ENCODE measurements at regions not wholly inside any gene's neighbourhood (a gene's known extent, or its start where the extent isn't known, plus 50 kb on each side); places are given as distances from the start of the nearest gene placed in this dataset.

DNA sequence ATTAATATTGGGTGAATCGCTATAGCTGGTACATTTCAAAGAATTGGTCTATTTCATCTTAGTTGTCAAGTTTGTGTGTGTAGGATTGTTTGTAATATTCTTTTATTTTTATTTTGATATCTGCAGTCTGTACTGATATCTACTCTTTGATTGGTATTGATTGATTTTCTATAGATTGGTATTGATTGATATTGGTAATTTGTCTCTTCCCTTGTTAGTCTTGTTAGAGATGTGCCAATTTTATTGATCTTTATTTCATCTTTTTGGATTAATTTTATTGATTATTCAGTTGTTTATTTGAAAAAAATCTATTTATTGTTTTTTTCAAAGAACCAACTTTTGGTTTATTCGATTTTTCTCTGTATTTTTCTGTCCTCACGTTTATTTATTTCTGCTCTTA, 61.4 kb downstream of the TM2D3 start:
- no peak for DNase-seq (ENCODE audit: extremely low read depth in 1 of 2, low read depth in 1 of 2)

DNA sequence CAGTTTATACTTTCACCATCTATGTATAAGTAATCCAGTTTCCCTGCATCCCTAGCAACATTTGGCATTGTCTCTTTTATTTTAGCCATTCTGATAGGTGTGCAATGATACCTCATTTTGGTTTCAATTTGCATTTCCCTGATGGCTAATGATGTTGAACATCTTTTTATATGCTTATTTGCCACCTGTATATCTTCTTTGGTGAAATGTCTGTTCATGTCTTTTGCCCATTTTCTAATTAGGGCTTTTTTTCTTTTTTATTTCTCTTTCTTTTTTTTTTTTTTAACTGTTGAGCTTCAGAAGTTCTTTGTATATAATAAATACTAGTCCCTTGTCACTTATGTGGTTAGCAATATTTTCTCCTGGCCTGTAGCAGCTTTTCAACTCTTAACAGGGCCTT, 68.9 kb downstream of the TM2D3 start:
- DNase-seq (ENCODE audit: extremely low read depth in 1 of 2, low read depth in 1 of 2) = no peak

- DNase-seq (ENCODE audit: extremely low read depth in 1 of 2, low read depth in 1 of 2) = no peak
Observed at GRCh38 chr15:101580431-101580830, 71.8 kb downstream of the TM2D3 start.

DNA sequence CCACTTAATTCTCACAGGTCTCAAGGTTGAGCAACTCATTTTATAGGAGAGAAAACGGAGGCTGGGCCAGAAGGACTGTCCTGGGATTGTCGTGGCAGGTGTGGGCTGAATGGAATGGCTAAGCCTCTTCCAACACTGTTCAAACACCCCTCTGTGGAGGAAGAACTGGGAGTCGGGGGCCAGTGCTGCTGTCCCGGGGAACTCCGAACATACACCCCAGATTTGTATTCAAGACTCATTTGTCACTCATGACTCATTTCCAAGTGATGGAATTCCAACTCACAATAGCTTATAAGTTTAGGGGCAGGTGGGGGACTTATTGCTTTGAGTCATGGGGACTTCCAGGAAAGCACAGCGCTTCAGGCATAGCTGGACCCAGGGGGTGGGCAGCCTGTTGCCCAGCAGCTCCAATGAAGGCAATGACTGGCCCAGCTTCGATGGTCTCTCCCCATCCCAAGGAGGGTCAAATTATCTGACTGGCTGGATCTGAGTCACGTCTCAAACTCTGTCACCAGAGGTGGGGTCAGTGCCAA, 72.5 kb downstream of the TM2D3 start:
- no peak for DNase-seq (ENCODE audit: extremely low read depth in 1 of 2, low read depth in 1 of 2)

GRCh38 chr15:101578443-101578894, 73.7 kb downstream of the TM2D3 start:
- no peak for DNase-seq (ENCODE audit: extremely low read depth in 1 of 2, low read depth in 1 of 2)

DNA sequence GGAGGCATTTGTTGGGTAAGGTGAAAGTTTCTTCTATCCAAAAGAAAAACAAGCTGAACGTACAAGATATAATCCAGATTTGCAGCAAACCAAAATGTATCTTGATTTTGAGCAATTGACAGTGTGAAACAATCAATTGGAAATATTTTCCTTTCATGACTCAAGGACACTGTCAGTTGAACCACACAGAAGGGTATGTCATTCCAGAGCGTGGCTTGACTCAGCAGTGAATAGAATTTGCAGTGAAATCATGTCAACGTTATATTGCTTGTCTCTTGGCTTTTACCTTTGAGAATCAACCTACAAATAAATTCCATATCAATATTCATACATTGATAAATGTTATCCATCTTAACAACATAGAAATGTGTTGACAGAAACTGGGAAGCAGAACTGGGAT, 78.2 kb downstream of the TM2D3 start:
- DNase-seq (ENCODE audit: extremely low read depth in 1 of 2, low read depth in 1 of 2) = no peak

GRCh38 chr15:101570241-101570640, 80.7 kb upstream of the PCSK6 start:
- no peak for DNase-seq (ENCODE audit: extremely low read depth in 1 of 2, low read depth in 1 of 2)

GRCh38 chr15:101568821-101569555, 79.5 kb upstream of the PCSK6 start:
- no peak for DNase-seq (ENCODE audit: extremely low read depth in 1 of 2, low read depth in 1 of 2)

DNA sequence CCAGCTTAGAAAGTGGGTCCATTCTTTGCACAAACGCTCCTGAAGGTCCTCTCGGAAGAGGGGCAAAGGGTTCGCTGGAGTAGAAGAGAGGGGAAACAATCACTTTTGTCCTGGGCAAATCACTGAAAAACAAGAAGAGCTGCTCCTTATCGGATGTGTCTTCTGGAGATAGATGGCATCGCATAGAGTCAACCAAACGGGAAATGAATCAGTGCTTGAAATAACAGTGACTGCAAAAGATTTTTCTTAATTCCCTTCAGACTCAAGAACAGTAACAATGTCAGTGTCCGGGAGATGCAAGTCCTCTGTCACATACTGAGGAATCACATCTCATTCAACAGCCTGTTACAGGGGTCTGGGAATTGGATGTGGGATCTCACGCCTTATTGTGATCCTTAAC, 78.8 kb upstream of the PCSK6 start:
- DNase-seq (ENCODE audit: extremely low read depth in 1 of 2, low read depth in 1 of 2) = no peak

GRCh38 chr15:101566748-101567488, 77.4 kb upstream of the PCSK6 start:
- DNase-seq (ENCODE audit: extremely low read depth in 1 of 2, low read depth in 1 of 2) = no peak

DNA sequence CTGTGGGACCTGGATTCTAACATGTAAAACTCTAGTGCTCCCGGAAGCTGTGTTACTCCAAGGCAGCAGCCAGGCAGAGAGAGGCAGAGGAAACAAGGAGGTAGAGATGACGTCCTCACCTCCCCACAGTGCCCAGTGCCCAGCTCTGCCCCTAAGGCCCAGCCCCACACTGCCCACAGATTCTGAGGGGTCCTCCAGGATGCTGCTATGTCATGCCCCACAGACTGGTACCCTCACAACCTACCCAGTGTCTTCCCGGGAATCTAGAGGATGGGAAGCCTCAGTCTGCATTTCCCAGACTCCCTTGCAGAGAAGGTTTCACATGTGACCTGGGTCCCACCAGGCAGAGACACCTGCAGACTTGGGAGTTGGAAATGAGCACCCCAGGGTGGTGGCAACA, 75.9 kb upstream of the PCSK6 start:
- DNase-seq (ENCODE audit: extremely low read depth in 1 of 2, low read depth in 1 of 2) = no peak

DNA sequence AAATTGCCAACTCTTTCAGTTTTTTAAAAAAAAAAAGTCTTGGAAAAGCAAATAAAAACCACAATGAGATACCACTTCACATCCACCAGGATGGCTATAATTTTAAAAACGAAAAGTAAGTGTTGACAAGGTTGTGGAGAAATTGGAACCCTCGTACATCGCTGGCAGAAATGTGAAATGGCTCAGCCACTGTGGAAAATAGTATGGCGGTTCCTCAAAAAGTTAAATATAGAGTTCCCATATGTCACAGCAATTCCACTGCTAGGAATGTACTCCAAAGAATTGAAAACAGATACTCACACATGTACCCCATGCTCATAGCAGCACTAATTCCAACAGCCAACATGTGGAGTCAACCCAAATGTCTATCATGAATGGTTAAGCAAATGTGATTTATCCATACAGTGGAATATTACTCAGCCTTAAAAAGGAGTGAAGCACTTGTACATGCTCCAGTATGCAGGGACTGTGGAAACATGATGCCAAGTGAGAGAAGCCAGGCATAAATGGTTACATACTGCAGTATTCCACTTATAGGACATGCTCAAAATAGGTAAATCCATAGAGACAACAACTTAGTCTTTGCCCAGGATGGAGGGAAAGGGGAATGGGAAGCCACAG, 73.8 kb upstream of the PCSK6 start:
- no peak for DNase-seq (ENCODE audit: extremely low read depth in 1 of 2, low read depth in 1 of 2)

GRCh38 chr15:101562428-101563059, 73.0 kb upstream of the PCSK6 start:
- no peak for DNase-seq (ENCODE audit: extremely low read depth in 1 of 2, low read depth in 1 of 2)

- no peak for DNase-seq (ENCODE audit: extremely low read depth in 1 of 2, low read depth in 1 of 2)
Observed at GRCh38 chr15:101561584-101561906, 72.0 kb upstream of the PCSK6 start.

GRCh38 chr15:101560722-101561583, 71.4 kb upstream of the PCSK6 start:
- no peak for DNase-seq (ENCODE audit: extremely low read depth in 1 of 2, low read depth in 1 of 2)

DNA sequence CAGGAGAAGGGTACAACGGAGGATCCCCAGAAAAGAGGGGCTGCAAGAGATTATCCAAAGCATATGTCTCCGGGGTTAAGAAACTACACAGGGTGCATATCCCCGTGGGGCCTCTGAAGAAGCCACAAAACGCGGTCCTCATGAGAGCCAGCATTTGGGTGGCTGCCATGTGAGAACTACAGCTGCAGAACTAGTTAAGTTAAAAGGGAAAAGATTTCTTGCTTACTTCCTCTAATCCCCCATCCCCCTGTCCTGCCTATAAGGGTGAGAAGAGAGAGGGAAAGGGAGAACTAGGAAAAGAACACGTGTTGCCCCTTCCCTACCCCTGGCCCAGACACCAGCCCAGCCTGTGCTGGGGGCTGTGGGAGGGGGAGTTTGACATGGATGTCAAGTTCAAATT, 70.4 kb upstream of the PCSK6 start:
- DNase-seq (ENCODE audit: extremely low read depth in 1 of 2, low read depth in 1 of 2) = no peak

DNA sequence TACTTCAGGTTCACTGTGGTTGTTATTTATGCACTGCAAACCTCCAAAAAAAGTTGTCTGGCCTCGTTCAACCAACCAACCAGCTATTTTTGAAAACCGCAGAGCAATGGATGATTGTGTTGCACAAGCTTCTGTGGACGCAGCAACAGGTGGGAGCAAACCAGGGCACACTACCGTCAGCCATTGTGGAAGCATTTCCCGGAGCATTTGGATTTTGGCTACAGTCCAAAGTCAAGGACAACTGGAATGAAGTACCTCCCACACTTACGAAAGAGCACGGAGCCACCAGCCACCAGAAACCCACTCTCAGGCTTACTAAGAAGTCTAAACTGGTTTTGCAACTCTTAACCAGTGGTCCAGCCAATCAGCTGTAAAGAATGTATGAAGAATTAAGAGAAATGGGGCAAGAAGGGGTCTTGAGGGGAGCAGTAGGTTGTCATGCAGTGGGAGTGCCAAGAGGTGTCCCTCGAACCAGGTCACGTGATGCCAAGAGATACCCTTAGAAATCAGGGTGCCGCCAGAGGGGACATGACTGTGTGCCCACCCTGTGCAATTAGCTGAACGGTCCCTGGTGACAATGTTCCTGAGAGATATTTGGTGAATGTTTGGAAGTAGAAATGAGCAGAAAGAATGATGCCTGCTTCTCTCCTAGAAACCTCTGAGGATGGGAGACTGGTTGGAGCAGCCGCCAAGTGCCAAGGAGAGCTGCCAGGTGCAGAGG, 68.9 kb upstream of the PCSK6 start:
- no peak for DNase-seq (ENCODE audit: extremely low read depth in 1 of 2, low read depth in 1 of 2)

- DNase-seq (ENCODE audit: extremely low read depth in 1 of 2, low read depth in 1 of 2) = no peak
Observed at GRCh38 chr15:101556273-101556672, 66.8 kb upstream of the PCSK6 start.

- no peak for DNase-seq (ENCODE audit: extremely low read depth in 1 of 2, low read depth in 1 of 2)
Observed at GRCh38 chr15:101554115-101554915, 64.8 kb upstream of the PCSK6 start.

Data from stimulated activated CD8-positive, alpha-beta memory T cell treated with anti-CD3 and anti-CD28 coated beads, Interleukin-7, amount 100 ng/mL, for 48 hours (primary cell).